ENCODE measurements at regions not wholly inside any gene's neighbourhood (a gene's known extent, or its start where the extent isn't known, plus 50 kb on each side); places are given as distances from the start of the nearest gene placed in this dataset.

GRCh38 chr5:88556406-88556805 is 287.8 kb upstream of the TMEM161B start:
- TF ChIP-seq CREB1 (CRISPR knock-in tag; IDR thresholded peaks at IDR 0.05) (no peak), E2F1 (CRISPR knock-in tag; IDR thresholded peaks at IDR 0.05) (no peak), ATF2 (CRISPR knock-in tag; IDR thresholded peaks at IDR 0.05; ENCODE audit: borderline replicate concordance, low read depth) (no peak), CTCF (IDR thresholded peaks at IDR 0.05) (no peak), ESRRA (CRISPR knock-in tag; IDR thresholded peaks at IDR 0.05; ENCODE audit: borderline replicate concordance) (no peak), TCF7 (CRISPR knock-in tag; IDR thresholded peaks at IDR 0.05; ENCODE audit: low read depth) (no peak), RELA (CRISPR knock-in tag; IDR thresholded peaks at IDR 0.05; ENCODE audit: borderline replicate concordance) (no peak), ZBTB21 (CRISPR knock-in tag; IDR thresholded peaks at IDR 0.05; ENCODE audit: borderline replicate concordance) (no peak), SMAD3 (CRISPR knock-in tag; IDR thresholded peaks at IDR 0.05; ENCODE audit: borderline replicate concordance) (no peak), MAX (CRISPR knock-in tag; IDR thresholded peaks at IDR 0.05) (no peak), ZNF219 (CRISPR knock-in tag; IDR thresholded peaks at IDR 0.05; ENCODE audit: borderline replicate concordance) (no peak)
